ENCODE measurements at regions not wholly inside any gene's neighbourhood (a gene's known extent, or its start where the extent isn't known, plus 50 kb on each side); places are given as distances from the start of the nearest gene placed in this dataset.

DNA sequence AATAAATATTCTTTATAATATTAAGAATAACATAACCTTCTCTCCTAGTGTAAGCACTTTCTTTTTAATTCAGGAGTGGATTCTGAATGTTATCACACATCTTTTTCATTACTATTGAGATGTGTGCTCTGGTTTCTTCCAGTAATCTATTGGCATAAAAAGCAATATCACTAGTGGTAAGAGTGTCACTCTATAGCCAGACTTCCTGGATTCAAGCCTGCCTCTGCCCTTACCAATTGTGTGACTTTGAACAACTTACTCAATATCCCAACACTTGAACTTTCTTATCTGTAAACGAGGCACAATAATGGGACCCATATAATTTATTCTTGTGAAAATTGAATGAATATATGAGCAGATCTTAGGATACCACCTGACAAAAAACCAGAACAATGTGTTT lies 71.0 kb downstream of the SEM1 start:
- Mint-ChIP-seq H3K27me3 (no peaks in the 10 kb centered on the region), H3K36me3 (ENCODE audit: low read depth) (peaks cover 2% of the 10 kb centered on the region), H3K4me3 (no peak overlapping the region), H3K27ac (no peak overlapping the region), H3K9me3 (ENCODE audit: low read depth) (no peaks in the 10 kb centered on the region), H3K4me1 (no peaks in the 10 kb centered on the region)
- intact Hi-C loops (cut with DNase I, micrococcal nuclease) = no loop called here
- DNase-seq (no peak), ATAC-seq (no peak)
- POLR2A ChIA-PET = no interaction called here
- CTCF ChIA-PET = no interaction called here

DNA sequence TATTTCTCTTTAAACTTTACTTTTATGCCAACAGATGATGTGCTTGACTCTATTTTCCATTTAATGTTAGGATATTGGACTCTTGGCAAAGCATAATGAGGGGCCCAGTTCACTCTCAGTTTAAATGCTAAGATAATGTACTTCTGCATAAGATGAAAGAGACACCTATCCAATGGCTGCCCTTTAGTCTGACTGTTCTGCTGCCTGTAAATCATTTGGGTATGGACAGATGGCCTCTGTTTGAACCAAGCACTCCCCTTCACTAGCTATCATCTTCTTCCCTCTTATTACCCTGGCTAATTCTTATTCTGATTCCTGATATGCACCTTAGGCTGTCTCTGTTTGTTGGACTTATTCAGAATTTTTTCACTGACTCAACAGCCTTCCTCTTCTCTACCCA lies 72.1 kb downstream of the SEM1 start:
- H3K4me1 Mint-ChIP-seq = no peaks in the 10 kb centered on the region
- no peaks in the 10 kb centered on the region for H3K27me3 Mint-ChIP-seq
- no peak overlapping the region for H3K27ac Mint-ChIP-seq
- no peak for ATAC-seq
- intact Hi-C loops (cut with DNase I, micrococcal nuclease) = no loop called here
- H3K36me3 Mint-ChIP-seq (ENCODE audit: low read depth) = peaks cover 2% of the 10 kb centered on the region
- H3K9me3 Mint-ChIP-seq (ENCODE audit: low read depth) = no peaks in the 10 kb centered on the region
- CTCF ChIA-PET = interaction anchor here (0.6 to 0.9 kb wide), 2 partner anchors 27 to 91 kb away, joined by 3 read pairs; no protein-coding TSS in a partner anchor
- POLR2A ChIA-PET = no interaction called here
- no peak overlapping the region for H3K4me3 Mint-ChIP-seq
- no peak for DNase-seq

DNA sequence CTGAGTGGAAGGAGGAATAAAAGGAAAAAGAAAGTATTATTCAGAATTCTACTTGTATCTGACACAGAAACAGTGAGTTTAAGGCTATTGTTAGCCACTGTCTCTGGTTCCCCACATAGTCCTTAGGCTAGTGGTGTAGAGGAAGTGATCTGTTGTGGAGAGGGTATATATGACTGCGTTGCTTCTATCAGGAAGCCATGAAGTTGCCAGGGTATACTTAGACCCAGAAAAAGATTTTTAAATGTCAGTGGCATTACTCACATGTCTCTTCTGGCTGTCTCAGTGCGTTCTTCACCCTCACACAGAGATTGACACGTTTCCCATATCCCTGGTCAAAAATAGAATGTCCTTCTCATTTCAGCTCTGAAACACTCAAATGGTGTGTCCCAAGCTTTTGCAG lies 72.7 kb downstream of the SEM1 start:
- no peak for DNase-seq
- ChIA-PET POLR2A (no interaction called here), CTCF (no interaction called here)
- Mint-ChIP-seq H3K4me3 (no peak overlapping the region), H3K4me1 (no peaks in the 10 kb centered on the region), H3K9me3 (ENCODE audit: low read depth) (no peaks in the 10 kb centered on the region), H3K36me3 (ENCODE audit: low read depth) (peaks cover 2% of the 10 kb centered on the region), H3K27me3 (no peaks in the 10 kb centered on the region), H3K27ac (no peak overlapping the region)
- intact Hi-C loops (cut with DNase I, micrococcal nuclease) = no loop called here
- ATAC-seq = no peak

DNA sequence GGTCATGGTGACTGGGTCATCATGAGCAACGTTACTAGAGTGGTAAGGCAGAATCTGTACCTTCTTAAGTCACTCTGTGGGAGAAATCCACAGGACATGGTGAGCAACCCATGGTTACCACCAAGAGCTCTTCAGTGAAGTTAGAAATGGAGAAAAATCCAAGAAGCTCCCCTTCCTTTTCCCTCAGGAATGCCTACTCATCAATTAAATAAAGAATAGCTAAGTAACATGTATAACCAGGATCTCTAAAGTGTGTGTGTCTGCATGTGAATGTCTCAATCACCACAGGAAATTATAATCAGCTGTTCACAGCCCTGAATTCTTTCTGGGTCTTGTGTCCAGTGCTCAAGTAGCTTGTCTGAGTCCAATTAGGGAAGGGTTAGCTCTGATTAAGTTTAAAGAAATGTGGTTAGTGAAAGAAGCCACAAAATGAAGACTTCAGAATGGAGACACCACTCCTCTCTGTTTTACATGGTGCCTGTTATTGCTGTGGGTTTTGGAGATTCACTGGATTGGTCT lies 73.2 kb downstream of the SEM1 start:
- ChIA-PET POLR2A (no interaction called here), CTCF (no interaction called here)
- Mint-ChIP-seq H3K4me3 (no peak overlapping the region), H3K27ac (no peak overlapping the region), H3K9me3 (ENCODE audit: low read depth) (no peaks in the 10 kb centered on the region), H3K27me3 (peaks cover 2% of the 10 kb centered on the region), H3K36me3 (ENCODE audit: low read depth) (peaks cover 2% of the 10 kb centered on the region), H3K4me1 (no peaks in the 10 kb centered on the region)
- ATAC-seq (no peak), DNase-seq (no peak)
- intact Hi-C loops (cut with DNase I, micrococcal nuclease) = no loop called here

DNA sequence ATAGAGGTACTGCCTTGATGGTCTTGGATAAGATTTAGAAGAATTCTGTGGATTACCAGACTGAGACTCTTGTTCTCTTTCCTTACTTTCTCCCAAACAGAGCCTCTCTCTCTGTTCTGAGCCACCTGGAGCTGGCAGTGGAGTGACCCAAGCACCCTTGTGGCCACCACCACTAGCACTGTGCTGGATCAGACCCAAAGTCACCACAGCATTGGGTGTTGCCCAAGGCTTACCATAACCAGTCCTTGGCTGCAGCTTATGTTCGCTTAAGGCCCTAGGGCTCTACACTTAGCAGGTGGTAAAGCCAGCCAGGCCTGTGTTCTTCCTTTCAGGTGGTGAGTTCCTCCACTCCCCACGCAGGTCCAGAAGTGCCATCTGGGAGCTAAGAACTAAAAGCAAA lies 79.8 kb downstream of the SEM1 start:
- POLR2A ChIA-PET = no interaction called here
- Mint-ChIP-seq H3K4me3 (no peak overlapping the region), H3K36me3 (ENCODE audit: low read depth) (peaks cover 4% of the 10 kb centered on the region)

DNA sequence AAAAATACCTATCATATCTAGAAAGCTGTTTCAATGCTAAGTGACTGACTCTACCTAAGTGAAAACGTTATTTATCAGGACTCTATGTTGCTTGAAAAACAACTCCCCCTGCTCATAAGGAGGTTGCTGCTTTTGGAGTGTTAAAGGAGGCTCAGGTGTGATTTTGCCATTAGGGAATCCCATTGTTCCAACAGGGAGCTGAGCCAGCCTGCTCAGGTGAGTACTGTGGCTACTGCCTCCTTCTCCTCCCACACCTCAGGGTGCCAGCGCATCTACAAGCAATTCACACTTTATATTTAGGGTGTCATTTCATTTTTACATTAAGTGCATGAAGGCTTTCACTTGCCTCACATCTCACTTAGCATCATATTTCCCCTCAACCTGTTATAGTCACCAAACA lies 84.7 kb downstream of the SEM1 start:
- H3K4me1 Mint-ChIP-seq = no peaks in the 10 kb centered on the region
- no peak overlapping the region for H3K27ac Mint-ChIP-seq
- ChIA-PET POLR2A (no interaction called here), CTCF (no interaction called here)
- H3K27me3 Mint-ChIP-seq = no peaks in the 10 kb centered on the region
- no peak for DNase-seq
- H3K9me3 Mint-ChIP-seq (ENCODE audit: low read depth) = peaks cover 13% of the 10 kb centered on the region
- peaks cover 5% of the 10 kb centered on the region for H3K36me3 Mint-ChIP-seq (ENCODE audit: low read depth)
- no peak overlapping the region for H3K4me3 Mint-ChIP-seq
- intact Hi-C loops (cut with DNase I, micrococcal nuclease) = no loop called here
- no peak for ATAC-seq

More for the DNA sequence above, 79.8 kb downstream of the SEM1 start:
- Mint-ChIP-seq H3K4me1 (no peaks in the 10 kb centered on the region), H3K27ac (no peak overlapping the region), H3K9me3 (ENCODE audit: low read depth) (peaks cover 10% of the 10 kb centered on the region), H3K27me3 (peaks cover 2% of the 10 kb centered on the region)
- DNase-seq (no peak), ATAC-seq (no peak)
- intact Hi-C loops (cut with DNase I, micrococcal nuclease) = no loop called here
- CTCF ChIA-PET = no interaction called here

DNA sequence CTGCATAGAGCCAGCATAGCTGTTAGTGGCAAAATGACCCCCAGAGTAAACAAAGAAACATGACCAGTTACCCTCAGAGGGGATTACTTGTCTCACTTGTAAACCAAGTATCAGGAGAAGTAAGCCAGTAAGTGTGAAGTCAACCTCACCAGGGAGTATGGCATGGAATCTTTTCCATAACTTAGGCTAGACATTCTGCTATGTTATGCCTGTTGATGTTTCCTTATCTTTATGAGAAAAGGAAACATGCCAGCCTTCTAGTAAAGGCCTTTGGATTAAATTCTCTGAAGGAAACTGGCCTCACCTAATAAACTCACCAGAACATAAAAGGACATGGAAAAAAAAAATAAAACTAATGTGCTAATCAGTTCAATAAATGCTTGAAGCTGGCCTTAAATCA lies 87.7 kb downstream of the SEM1 start:
- Mint-ChIP-seq H3K9me3 (ENCODE audit: low read depth) (peaks cover 12% of the 10 kb centered on the region), H3K36me3 (ENCODE audit: low read depth) (peaks cover 2% of the 10 kb centered on the region), H3K4me3 (no peak overlapping the region), H3K27me3 (no peaks in the 10 kb centered on the region), H3K27ac (no peak overlapping the region), H3K4me1 (no peaks in the 10 kb centered on the region)
- no peak for DNase-seq
- ATAC-seq = no peak
- CTCF ChIA-PET = interaction anchor here (0.6 to 1.2 kb wide), 2 partner anchors 19 to 518 kb away, joined by 3 read pairs; no protein-coding TSS in a partner anchor
- POLR2A ChIA-PET = no interaction called here
- intact Hi-C loops (cut with DNase I, micrococcal nuclease) = no loop called here

DNA sequence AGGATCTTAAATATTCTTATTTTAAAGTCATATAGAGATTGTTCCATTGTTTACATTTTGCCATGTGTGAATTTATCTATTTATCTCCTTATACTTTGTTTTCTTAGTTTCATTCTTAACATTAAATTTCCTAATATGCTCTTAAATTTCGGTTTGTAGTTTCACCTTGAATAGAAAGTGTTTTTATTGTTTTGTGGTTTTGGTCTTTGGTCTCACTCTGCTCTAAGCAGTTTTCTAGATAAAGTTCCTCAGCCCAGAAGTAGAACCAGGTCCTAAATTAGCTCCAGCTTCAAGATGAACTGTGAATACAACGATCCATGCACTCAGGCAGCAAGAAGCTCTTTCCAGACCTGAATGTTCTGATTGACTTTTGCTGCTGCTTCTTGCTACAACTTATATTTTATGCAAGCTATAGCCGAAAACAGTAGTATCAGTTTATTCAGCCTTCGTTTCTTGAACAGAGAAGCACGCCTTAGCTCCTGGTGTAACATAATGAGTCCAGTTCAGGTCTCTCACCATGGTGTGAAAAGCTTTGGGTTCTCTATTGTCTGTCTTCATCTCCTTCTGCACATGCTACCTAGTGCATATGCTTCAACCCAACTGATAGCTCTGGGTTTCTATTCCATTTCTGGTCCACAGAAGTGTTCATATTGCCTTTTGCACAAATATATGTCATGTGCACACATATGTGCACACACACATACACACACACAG lies 95.3 kb downstream of the SEM1 start:
- no peak overlapping the region for H3K4me3 Mint-ChIP-seq
- DNase-seq = no peak
- no peak overlapping the region for H3K27ac Mint-ChIP-seq
- ATAC-seq = no peak
- H3K36me3 Mint-ChIP-seq (ENCODE audit: low read depth) = no peaks in the 10 kb centered on the region
- CTCF ChIA-PET = interaction anchor here (1.4 kb wide), 1 partner anchor 15 kb away, joined by 4 read pairs; no protein-coding TSS in a partner anchor
- peaks cover 2% of the 10 kb centered on the region for H3K27me3 Mint-ChIP-seq
- H3K4me1 Mint-ChIP-seq = no peaks in the 10 kb centered on the region
- intact Hi-C loops (cut with DNase I, micrococcal nuclease) = no loop called here
- POLR2A ChIA-PET = no interaction called here
- H3K9me3 Mint-ChIP-seq (ENCODE audit: low read depth) = peaks cover 24% of the 10 kb centered on the region

DNA sequence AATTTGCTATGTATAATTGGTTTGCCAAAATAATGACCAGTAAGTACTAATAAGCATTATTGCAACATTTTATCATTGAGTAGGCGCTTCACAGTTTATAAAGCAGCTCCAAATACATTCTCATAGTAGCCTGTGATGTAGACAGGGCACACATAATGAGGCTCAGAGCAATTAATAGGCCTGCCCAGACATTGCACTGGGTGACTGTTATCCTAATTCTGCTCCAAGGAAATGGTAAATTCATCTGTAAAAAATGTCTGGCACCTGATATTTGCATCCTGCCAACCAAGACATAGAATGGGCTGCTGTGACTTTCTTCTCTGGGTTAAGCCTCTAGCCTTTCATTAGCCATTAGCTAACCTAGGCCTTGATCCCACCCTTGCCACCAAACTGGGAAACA lies 97.6 kb downstream of the SEM1 start:
- POLR2A ChIA-PET = no interaction called here
- ATAC-seq = no peak
- CTCF ChIA-PET = no interaction called here
- Mint-ChIP-seq H3K36me3 (ENCODE audit: low read depth) (no peaks in the 10 kb centered on the region), H3K27me3 (peaks cover 8% of the 10 kb centered on the region), H3K4me1 (no peaks in the 10 kb centered on the region), H3K9me3 (ENCODE audit: low read depth) (peaks cover 16% of the 10 kb centered on the region), H3K4me3 (no peak overlapping the region), H3K27ac (no peak overlapping the region)
- DNase-seq = no peak
- intact Hi-C loops (cut with DNase I, micrococcal nuclease) = no loop called here

DNA sequence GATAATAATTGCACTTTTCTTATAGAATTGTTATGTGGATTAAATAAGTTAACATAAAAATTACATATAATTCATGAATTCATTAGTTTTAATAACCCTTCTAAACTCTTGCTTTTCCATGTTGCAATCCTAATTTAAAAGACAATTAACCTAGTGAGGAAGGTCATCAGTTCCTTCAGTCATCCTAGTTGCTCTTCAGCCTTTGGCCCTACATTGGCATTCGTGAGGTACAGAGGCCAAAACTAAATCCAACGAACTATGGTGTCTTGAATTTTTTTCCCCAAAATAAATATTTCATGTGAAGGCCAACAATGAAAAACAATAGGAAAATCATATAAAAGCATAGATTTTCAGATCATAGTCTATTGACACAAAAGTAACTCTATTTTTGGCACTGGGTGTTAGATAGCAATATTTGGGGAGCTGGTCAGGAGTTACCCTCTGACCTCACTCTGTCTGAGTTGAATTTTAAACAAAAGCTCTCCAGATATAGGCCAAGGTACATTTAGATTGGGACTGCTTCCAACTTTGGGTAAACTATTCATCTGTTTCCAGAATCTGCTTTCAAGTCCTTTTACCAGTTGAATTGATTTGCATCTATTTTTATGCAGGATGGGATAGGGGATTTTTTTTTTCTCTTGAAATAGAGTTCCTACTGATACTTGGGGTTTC lies 104.5 kb downstream of the SEM1 start:
- ATAC-seq (no peak), DNase-seq (no peak)
- peaks cover 16% of the 10 kb centered on the region for H3K27me3 Mint-ChIP-seq
- CTCF ChIA-PET = no interaction called here
- no peaks in the 10 kb centered on the region for H3K36me3 Mint-ChIP-seq (ENCODE audit: low read depth)
- no peak overlapping the region for H3K4me3 Mint-ChIP-seq
- no peak overlapping the region for H3K27ac Mint-ChIP-seq
- intact Hi-C loops (cut with DNase I, micrococcal nuclease) = no loop called here
- H3K4me1 Mint-ChIP-seq = no peaks in the 10 kb centered on the region
- H3K9me3 Mint-ChIP-seq (ENCODE audit: low read depth) = no peaks in the 10 kb centered on the region
- POLR2A ChIA-PET = no interaction called here

DNA sequence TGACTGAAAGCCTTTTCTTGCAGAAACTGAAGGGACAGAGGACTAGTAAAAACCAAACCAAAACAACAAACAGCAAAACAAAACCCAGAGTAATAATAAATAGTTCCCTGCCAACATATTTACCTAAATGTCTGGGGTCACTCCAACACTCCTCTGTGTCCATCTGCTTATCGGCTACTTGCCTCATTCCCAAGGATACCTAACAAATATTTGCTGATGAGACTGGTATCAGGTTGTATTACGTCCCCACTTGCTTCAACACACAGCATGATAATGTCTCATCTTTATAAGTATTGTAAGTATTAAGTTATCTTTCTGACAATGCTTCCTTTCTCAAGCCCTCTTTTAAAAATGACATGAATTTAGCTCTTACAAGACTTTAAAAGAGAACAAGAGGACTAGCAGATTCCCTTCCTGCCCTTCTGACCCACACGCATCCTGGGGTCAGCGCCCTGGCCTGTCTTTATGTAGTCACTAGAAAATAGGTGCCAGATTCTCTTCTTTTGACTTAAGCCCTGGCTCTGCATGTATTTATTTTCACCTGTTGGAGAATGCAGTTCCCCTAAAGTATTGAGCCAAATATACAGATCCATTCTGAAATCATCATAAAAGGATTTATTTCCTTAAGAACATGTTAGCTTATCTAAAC lies 110.2 kb downstream of the SEM1 start:
- intact Hi-C loops (cut with DNase I, micrococcal nuclease) = no loop called here
- H3K4me1 Mint-ChIP-seq = no peaks in the 10 kb centered on the region

DNA sequence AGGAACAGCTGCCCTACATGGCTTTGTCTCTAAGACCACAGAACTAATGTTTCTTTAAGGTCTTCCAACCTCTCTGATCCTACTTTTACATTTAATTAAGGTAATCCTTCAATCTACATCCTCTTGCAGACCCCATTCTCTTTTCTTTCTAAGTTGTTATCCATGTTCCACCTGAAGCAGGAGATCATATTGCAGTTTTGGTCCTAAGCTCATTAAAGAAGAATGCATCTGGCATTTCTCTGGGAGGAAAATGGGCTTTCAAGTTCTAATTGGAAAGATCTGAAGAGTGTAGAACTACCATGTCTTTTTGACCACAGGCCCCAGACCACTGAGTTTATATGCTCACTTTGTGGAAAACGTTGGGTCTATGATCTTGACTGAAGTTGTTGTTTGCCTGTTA lies 111.2 kb downstream of the SEM1 start:
- POLR2A ChIA-PET = no interaction called here
- H3K36me3 Mint-ChIP-seq (ENCODE audit: low read depth) = no peaks in the 10 kb centered on the region
- DNase-seq (no peak), ATAC-seq (no peak)
- H3K4me3 Mint-ChIP-seq = no peak overlapping the region
- H3K4me1 Mint-ChIP-seq = no peaks in the 10 kb centered on the region
- intact Hi-C loops (cut with DNase I, micrococcal nuclease) = no loop called here
- peaks cover 18% of the 10 kb centered on the region for H3K27me3 Mint-ChIP-seq
- no peak overlapping the region for H3K27ac Mint-ChIP-seq
- no peaks in the 10 kb centered on the region for H3K9me3 Mint-ChIP-seq (ENCODE audit: low read depth)
- CTCF ChIA-PET = interaction anchor here (0.6 to 1.2 kb wide), 3 partner anchors 16 to 163 kb away, joined by 3 to 4 read pairs (median 4); no protein-coding TSS in a partner anchor

More for the DNA sequence above, 110.2 kb downstream of the SEM1 start:
- ChIA-PET POLR2A (no interaction called here), CTCF (interaction anchor here (1.2 kb wide), 1 partner anchor 15 kb away, joined by 4 read pairs; no protein-coding TSS in a partner anchor)
- DNase-seq (no peak), ATAC-seq (no peak)
- Mint-ChIP-seq H3K36me3 (ENCODE audit: low read depth) (no peaks in the 10 kb centered on the region), H3K4me3 (no peak overlapping the region), H3K27me3 (peaks cover 18% of the 10 kb centered on the region), H3K27ac (no peak overlapping the region), H3K9me3 (ENCODE audit: low read depth) (no peaks in the 10 kb centered on the region)
